ENCODE measurements at regions not wholly inside any gene's neighbourhood (a gene's known extent, or its start where the extent isn't known, plus 50 kb on each side); places are given as distances from the start of the nearest gene placed in this dataset.

DNA sequence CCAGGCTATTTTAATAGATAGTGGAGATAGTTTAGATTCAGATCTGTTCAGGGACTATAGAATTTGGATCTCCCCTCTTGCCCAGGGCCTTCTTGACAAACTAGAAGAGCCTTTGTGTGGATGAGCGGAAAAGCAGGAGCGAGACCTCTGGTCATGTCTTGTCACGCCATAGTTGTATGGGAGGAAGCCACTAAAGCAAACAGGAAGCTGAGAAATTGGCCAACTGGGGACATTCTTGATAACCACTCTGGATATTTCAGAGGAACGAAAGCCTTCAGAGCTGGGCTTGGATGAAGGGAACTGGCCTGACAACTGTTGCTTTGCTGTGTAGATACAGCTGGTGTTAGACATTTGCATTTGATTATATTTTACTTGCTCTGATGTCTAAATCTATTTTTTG is 54.1 kb upstream of the EXOC2 start:
- no peak for DNase-seq

DNA sequence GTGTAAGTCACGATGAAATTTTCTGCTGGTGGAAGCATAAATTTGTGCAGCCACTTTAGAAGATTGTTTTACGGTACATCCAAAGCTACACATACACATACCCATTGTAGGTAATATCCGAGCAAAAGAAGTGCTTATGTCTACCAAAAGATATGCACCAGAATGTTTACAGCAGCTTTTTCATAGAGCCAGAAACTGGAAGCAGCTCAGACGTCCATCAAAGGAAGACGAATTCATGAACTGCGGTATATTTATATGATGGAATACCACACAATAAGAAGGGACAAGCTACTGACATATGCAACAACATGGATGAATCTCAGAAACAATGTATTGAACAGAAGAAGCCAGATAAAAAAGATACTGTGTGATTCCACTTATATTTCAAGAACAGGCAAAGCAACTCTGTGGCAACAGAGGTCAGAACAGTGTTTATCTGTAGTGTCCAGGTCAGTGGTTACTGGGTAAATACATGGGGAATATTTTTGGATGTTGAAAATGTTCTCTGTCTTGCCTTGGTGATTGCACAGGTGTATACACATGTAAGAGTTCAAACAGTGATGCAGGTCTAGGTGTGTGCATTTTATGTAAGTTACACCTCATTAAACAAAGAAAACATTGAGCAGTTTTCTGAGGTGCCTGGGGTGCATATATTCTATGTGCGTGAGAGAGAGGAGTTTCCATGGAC is 51.9 kb upstream of the EXOC2 start:
- DNase-seq, result no peak

DNA sequence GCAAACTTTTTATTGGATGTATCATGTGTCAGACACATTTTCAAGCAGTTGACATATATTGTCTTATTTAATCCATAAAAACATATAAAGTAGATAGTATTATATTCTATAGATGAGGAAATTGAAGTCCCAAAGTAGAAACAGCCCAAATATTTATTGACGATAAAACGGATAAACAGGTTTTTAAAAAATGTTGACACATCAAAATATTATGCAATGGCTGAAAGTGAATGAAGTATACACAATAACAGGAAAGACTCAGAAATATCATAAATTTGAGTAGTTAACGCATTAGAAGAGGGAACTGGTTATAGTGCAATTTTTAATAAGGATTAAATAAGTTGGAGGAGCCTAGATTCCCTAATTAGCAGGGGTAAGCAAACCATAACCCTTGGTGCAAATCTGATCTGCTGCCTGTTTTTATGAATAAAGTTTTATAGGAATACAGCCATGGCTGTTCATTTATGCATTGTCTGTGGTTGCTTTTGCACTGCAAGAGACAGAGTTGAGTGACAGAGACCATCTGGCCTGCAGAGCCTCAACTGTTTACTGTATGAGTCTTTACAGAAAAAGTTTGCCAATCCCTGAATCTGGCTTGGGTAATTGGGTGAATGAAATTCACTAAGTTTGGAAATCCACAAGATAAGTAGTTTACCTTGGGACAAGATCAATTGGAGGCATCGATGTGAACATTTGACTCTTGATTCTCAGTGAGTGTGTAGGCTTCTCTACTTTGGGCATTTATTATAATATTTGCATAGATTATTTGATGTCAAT is 50.6 kb upstream of the EXOC2 start:
- DNase-seq, result no peak
